A549 (cell line): ENCODE measurements at regions not wholly inside any gene's neighbourhood (a gene's known extent, or its start where the extent isn't known, plus 50 kb on each side); places are given as distances from the start of the nearest gene placed in this dataset.
"Not testable (repeated sequence)": the region's sequence is repeated elsewhere in the genome, so short reads cannot be mapped to it uniquely, and the experiment has no call there.

ENCODE experiments used
- ATAC-seq, 2 experiments: fragments of 200-7000 bp in 1 of 2; fragments of >200 bp in 1 of 2; cut with Nextera tagmentation in 1 of 2; cut with Tn5 transposase in 1 of 2; 3 replicates each; pipeline versions ENCODE4 v1.8.0 to v1.9.1; 2018 to 2020; ENCODE audit warnings: mild to moderate bottlenecking in 1 of 2, moderate library complexity in 1 of 2
- CTCF ChIA-PET: fragments of 300-600 bp; sonication (Branson Sonifier 250); formaldehyde crosslinking; extraction: SDS; loops from one replicate; lab custom pipeline; 2021; ENCODE audit warnings: antibody characterized with exemption, inconsistent platforms; lab: Yijun Ruan, JAX
- POLR2A ChIA-PET: fragments of 350-600 bp; formaldehyde crosslinking; extraction: SDS; loops from one replicate; lab custom pipeline; 2021; ENCODE audit warnings: antibody characterized with exemption, inconsistent platforms; lab: Yijun Ruan, JAX
- DNase-seq, 2 experiments: peaks; one replicate each; pipeline versions ENCODE4 v3.0.0 to v3.0.0-alpha.2; 2011 to 2016; ENCODE audit warnings: low read depth in 1 of 2, low spot score in 1 of 2
- FAIRE-seq: peaks from 2 replicates; lab custom pipeline; 2011; peaks lifted over from hg19 to GRCh38; lab: Jason Lieb, UNC
- H3K27ac ChIP-seq, 2 experiments: fragments of >200 bp; sonication (Bioruptor Twin); formaldehyde crosslinking; 3 replicates each; pipeline ENCODE4 v1.5.1; 2016 to 2017
- H3K4me1 ChIP-seq: fragments of >200 bp; sonication (Bioruptor Twin); formaldehyde crosslinking; 3 replicates; pipeline ENCODE4 v1.6.1; 2016
- H3K4me2 ChIP-seq: fragments of >200 bp; sonication (Bioruptor Twin); formaldehyde crosslinking; 3 replicates; pipeline ENCODE4 v1.6.1; 2016
- H3K4me3 ChIP-seq: fragments of >200 bp; sonication (Bioruptor Twin); formaldehyde crosslinking; 3 replicates; pipeline ENCODE4 v1.5.1; 2016
- H3K9me3 ChIP-seq: fragments of >200 bp; sonication (Bioruptor Twin); formaldehyde crosslinking; 3 replicates; pipeline ENCODE4 v1.6.1; 2016
- BHLHE40 ChIP-seq: IDR thresholded peaks from 2 replicates; pipeline ENCODE4 v1.6.1; 2012; ENCODE audit warnings: low read depth, low read length, inconsistent platforms
- CHD2 ChIP-seq: fragments of 150-350 bp; IDR thresholded peaks from 2 replicates; pipeline ENCODE4 v1.6.1; 2014; ENCODE audit warnings: low read length; ENCODE audit not compliant: partially characterized antibody
- EHMT2 ChIP-seq: fragments of 200-600 bp; sonication (generic); IDR thresholded peaks from 2 replicates; pipeline ENCODE4 v1.6.1; 2016; ENCODE audit warnings: antibody characterized with exemption, low read depth, mild to moderate bottlenecking, moderate library complexity
- EP300 ChIP-seq, 2 experiments: fragments of >200 bp; sonication (Bioruptor Twin); formaldehyde crosslinking; IDR thresholded peaks; 2 replicates in 1 of 2; 3 replicates in 1 of 2; pipeline ENCODE4 v1.6.1; 2016 to 2017
- ESRRA ChIP-seq: fragments of 150-350 bp; IDR thresholded peaks from 2 replicates; pipeline ENCODE4 v1.6.1; 2014; ENCODE audit warnings: mild to moderate bottlenecking, low read length, borderline replicate concordance
- GATA3 ChIP-seq: IDR thresholded peaks from 2 replicates; pipeline ENCODE4 v1.6.1; 2012; ENCODE audit warnings: borderline replicate concordance
- HOXA7 ChIP-seq: fragments of 250-450 bp; sonication (Bioruptor Pico); IDR thresholded peaks from 2 replicates; pipeline ENCODE4 v1.5.0; 2020; ENCODE audit warnings: mild to moderate bottlenecking, moderate library complexity
- HOXB13 ChIP-seq: fragments of 250-450 bp; sonication (Bioruptor Pico); IDR thresholded peaks from 2 replicates; pipeline ENCODE4 v1.5.0; 2020; ENCODE audit warnings: low read depth, mild to moderate bottlenecking, moderate library complexity
- KDM5A ChIP-seq: fragments of 200-600 bp; sonication (generic); IDR thresholded peaks from 2 replicates; pipeline ENCODE4 v1.6.1; 2016; ENCODE audit warnings: antibody characterized with exemption, mild to moderate bottlenecking
- NPAS2 ChIP-seq: fragments of 250-450 bp; sonication (Bioruptor Pico); IDR thresholded peaks from 2 replicates; pipeline ENCODE4 v1.8.0; 2022; ENCODE audit warnings: mild to moderate bottlenecking, moderate library complexity, borderline replicate concordance
- NR3C1 ChIP-seq: fragments of >200 bp; sonication (Bioruptor Twin); formaldehyde crosslinking; IDR thresholded peaks from 3 replicates; pipeline ENCODE4 v1.6.1; 2017
- RARB ChIP-seq: fragments of 250-450 bp; sonication (Bioruptor Pico); IDR thresholded peaks from 2 replicates; pipeline ENCODE4 v1.8.0; 2021; ENCODE audit warnings: mild to moderate bottlenecking, moderate library complexity
- WGBS: methylation state at CpG from one replicate; pipeline ENCODE4 v1.1.6; 2017; ENCODE audit errors: missing lambda C conversion rate; 5-methylcytosine and 5-hydroxymethylcytosine counted together
- TF ChIP-seq, protein P1 (sequence below): fragments of 250-450 bp; sonication (Bioruptor Pico); IDR thresholded peaks from 2 replicates; pipeline ENCODE4 v1.5.0; 2021; ENCODE audit warnings: mild to moderate bottlenecking, moderate library complexity, borderline replicate concordance
- TF ChIP-seq, protein P2 (sequence below): fragments of 250-450 bp; sonication (Bioruptor Pico); IDR thresholded peaks from 2 replicates; pipeline ENCODE4 v1.5.0; 2020; ENCODE audit warnings: low read depth, mild to moderate bottlenecking, moderate library complexity
- TF ChIP-seq, protein P3 (sequence below): fragments of >200 bp; sonication (Bioruptor Twin); formaldehyde crosslinking; IDR thresholded peaks from 3 replicates; pipeline ENCODE4 v1.5.1; 2016
- TF ChIP-seq, protein P4 (sequence below): fragments of 450-650 bp; IDR thresholded peaks from 2 replicates; pipeline ENCODE4 v1.6.1; 2014; ENCODE audit warnings: antibody characterized with exemption
- TF ChIP-seq, protein P5 (sequence below): fragments of 150-350 bp; IDR thresholded peaks from 2 replicates; pipeline ENCODE4 v1.6.1; 2014; ENCODE audit warnings: low read depth, mild to moderate bottlenecking, low read length
- TF ChIP-seq, protein P6 (sequence below): IDR thresholded peaks from 2 replicates; pipeline ENCODE4 v1.6.1; 2012; ENCODE audit warnings: low read depth, borderline replicate concordance

DNA sequence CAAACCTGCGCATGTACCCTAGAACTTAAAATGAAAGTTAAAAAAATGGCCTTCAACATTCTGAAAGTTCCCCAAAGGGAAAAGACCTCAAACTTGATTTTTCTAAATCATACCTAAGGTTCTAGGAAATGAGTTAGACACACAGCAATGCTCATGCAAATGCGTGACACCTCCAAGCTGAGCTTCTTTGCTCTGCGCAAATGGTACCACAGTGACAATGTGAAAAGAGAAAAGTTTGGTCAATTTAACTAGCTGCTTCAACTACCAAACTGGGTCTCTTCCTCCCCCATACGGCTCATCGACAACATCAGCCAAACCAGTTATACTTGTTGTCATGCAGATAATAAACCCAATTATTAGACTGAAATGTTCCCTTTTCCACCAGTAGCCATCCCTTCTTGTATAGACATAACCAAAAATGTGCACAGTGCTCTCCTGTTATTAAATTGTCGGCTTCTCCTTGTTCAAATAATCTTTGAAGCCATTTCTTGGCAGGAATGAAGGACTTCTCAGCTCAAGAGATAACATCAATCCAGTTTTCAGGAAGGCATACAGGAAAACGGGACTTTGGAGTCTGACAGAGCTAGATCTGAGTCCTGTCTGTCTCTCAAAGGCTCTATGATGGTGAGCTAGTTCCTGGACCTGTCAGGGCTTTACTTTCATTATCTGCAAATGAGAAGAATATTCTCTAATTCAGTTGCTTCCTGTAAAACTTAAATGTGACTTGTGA lies 185.6 kb upstream of the NR3C1 start:
- TF ChIP-seq, protein P1, sequence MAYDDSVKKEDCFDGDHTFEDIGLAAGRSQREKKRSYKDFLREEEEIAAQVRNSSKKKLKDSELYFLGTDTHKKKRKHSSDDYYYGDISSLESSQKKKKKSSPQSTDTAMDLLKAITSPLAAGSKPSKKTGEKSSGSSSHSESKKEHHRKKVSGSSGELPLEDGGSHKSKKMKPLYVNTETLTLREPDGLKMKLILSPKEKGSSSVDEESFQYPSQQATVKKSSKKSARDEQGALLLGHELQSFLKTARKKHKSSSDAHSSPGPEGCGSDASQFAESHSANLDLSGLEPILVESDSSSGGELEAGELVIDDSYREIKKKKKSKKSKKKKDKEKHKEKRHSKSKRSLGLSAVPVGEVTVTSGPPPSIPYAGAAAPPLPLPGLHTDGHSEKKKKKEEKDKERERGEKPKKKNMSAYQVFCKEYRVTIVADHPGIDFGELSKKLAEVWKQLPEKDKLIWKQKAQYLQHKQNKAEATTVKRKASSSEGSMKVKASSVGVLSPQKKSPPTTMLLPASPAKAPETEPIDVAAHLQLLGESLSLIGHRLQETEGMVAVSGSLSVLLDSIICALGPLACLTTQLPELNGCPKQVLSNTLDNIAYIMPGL: no peak
- TF ChIP-seq, protein P2, sequence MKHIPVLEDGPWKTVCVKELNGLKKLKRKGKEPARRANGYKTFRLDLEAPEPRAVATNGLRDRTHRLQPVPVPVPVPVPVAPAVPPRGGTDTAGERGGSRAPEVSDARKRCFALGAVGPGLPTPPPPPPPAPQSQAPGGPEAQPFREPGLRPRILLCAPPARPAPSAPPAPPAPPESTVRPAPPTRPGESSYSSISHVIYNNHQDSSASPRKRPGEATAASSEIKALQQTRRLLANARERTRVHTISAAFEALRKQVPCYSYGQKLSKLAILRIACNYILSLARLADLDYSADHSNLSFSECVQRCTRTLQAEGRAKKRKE (CRISPR knock-in tag): no peak
- TF ChIP-seq, protein P3, sequence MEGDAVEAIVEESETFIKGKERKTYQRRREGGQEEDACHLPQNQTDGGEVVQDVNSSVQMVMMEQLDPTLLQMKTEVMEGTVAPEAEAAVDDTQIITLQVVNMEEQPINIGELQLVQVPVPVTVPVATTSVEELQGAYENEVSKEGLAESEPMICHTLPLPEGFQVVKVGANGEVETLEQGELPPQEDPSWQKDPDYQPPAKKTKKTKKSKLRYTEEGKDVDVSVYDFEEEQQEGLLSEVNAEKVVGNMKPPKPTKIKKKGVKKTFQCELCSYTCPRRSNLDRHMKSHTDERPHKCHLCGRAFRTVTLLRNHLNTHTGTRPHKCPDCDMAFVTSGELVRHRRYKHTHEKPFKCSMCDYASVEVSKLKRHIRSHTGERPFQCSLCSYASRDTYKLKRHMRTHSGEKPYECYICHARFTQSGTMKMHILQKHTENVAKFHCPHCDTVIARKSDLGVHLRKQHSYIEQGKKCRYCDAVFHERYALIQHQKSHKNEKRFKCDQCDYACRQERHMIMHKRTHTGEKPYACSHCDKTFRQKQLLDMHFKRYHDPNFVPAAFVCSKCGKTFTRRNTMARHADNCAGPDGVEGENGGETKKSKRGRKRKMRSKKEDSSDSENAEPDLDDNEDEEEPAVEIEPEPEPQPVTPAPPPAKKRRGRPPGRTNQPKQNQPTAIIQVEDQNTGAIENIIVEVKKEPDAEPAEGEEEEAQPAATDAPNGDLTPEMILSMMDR: no peak
- no peak for TF ChIP-seq EP300 (IDR thresholded peaks at IDR 0.05)
- TF ChIP-seq BHLHE40: no peak
- TF ChIP-seq CHD2: no peak
- TF ChIP-seq GATA3: peak; percentile 45; the same call in 1 of the 2 replicates
- TF ChIP-seq, protein P4, sequence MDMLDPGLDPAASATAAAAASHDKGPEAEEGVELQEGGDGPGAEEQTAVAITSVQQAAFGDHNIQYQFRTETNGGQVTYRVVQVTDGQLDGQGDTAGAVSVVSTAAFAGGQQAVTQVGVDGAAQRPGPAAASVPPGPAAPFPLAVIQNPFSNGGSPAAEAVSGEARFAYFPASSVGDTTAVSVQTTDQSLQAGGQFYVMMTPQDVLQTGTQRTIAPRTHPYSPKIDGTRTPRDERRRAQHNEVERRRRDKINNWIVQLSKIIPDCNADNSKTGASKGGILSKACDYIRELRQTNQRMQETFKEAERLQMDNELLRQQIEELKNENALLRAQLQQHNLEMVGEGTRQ: no peak
- 66% methylated on average over 7 of the region's 7 CpGs for WGBS
- H3K9me3 ChIP-seq: no peaks in the 10 kb centered on the region
- FAIRE-seq (no peak), ATAC-seq (peak in 1 of 2 experiments; percentile 35; a peak in 2 of 6 replicates), DNase-seq (no peak)
- no peak overlapping the region for H3K4me3 ChIP-seq
- H3K4me1 ChIP-seq: peaks cover 43% of the 10 kb centered on the region
- ChIA-PET CTCF (interaction anchor here (0.9 to 1.2 kb wide), 5 partner anchors 52 to 586 kb away, joined by 3 to 6 read pairs (median 3); partner anchors contain the start of gene NR3C1), POLR2A (interaction anchor here (1.1 kb wide), 1 partner anchor 185 kb away, joined by 5 read pairs; no protein-coding TSS in a partner anchor)
- peak overlapping the region; percentile 59 for H3K4me2 ChIP-seq
- H3K27ac ChIP-seq: peak overlapping the region; percentile 58 to 72

DNA sequence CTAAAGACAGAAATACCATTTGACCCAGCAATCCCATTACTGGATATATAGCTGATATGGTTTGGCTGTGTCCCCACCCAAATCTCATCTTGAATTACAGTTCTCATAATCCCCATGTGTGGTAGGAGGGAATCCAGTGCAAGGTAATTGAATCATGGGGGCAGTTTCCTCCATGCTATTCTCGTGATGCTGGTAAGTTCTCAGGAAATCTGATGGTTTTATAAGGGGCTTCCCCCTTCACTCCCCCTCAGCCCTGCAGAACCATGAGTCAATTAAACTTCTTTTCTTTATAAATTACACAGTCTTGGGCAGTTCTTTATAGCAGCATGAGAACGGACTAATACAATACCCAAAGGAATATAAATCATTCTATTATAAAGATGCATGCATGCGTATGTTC lies 184.6 kb upstream of the NR3C1 start:
- DNase-seq, H3K9me3 ChIP-seq, FAIRE-seq, POLR2A ChIA-PET, H3K4me3 ChIP-seq, CTCF ChIA-PET, ATAC-seq, H3K4me2 ChIP-seq: not testable (repeated sequence)
- peak overlapping the region in 1 of 2 experiments; percentile 14; a peak in 1 of 6 replicates for H3K27ac ChIP-seq
- H3K4me1 ChIP-seq: peaks cover 40% of the 10 kb centered on the region
- 89% methylated on average over 3 of the region's 3 CpGs for whole genome bisulfite sequencing

DNA sequence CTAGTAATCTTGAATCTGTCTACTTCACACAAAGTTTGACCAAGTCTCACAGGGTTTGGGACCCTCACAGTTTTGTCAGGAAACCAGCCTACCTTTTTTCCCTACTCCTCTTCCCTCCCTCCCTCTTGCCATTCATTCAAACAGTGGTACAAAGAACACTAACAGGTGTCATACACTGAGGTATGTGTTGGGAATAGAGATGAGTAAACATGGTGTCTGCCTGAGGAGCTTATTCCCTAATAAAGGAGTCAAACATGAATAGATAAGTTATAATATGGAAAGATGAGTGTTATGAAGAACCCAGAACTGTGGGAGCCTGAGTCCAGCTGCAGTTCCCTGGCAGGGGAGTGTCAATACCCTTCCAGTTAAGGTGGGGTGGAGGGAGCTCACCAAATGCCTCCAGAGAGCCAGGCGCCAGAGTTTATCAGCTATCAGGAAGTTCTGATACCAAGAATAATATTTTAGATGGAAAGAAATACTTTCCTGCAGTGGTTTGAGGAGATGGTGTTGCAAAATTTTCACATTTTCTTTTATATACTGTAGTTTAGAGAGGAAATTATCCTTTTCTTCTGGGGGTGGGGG lies 183.4 kb upstream of the NR3C1 start:
- peak overlapping the region in 1 of 2 experiments; percentile 50; a peak in 3 of 6 replicates for H3K27ac ChIP-seq
- ATAC-seq (no peak), DNase-seq (no peak), FAIRE-seq (no peak)
- peaks cover 42% of the 10 kb centered on the region for H3K4me1 ChIP-seq
- H3K4me3 ChIP-seq: no peak overlapping the region
- H3K9me3 ChIP-seq: no peaks in the 10 kb centered on the region
- no peak overlapping the region for H3K4me2 ChIP-seq
- ChIA-PET POLR2A (no interaction called here), CTCF (no interaction called here)
- TF ChIP-seq, protein P5, sequence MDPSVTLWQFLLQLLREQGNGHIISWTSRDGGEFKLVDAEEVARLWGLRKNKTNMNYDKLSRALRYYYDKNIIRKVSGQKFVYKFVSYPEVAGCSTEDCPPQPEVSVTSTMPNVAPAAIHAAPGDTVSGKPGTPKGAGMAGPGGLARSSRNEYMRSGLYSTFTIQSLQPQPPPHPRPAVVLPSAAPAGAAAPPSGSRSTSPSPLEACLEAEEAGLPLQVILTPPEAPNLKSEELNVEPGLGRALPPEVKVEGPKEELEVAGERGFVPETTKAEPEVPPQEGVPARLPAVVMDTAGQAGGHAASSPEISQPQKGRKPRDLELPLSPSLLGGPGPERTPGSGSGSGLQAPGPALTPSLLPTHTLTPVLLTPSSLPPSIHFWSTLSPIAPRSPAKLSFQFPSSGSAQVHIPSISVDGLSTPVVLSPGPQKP: no peak
- TF ChIP-seq ESRRA (no peak), HOXA7 (CRISPR knock-in tag) (no peak), BHLHE40 (no peak), RARB (CRISPR knock-in tag) (no peak), EHMT2 (no peak), NR3C1 (no peak), NPAS2 (no peak), KDM5A (no peak), HOXB13 (CRISPR knock-in tag) (no peak)
- TF ChIP-seq, protein P6, sequence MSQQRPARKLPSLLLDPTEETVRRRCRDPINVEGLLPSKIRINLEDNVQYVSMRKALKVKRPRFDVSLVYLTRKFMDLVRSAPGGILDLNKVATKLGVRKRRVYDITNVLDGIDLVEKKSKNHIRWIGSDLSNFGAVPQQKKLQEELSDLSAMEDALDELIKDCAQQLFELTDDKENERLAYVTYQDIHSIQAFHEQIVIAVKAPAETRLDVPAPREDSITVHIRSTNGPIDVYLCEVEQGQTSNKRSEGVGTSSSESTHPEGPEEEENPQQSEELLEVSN: no peak
- 100% methylated on average over 1 of the region's 1 CpG for WGBS
